Neutrophil (primary cell): ENCODE measurements at regions not wholly inside any gene's neighbourhood (a gene's known extent, or its start where the extent isn't known, plus 50 kb on each side); places are given as distances from the start of the nearest gene placed in this dataset.
A peak's percentile ranks its signal among the peaks of the same experiment; 100 is the strongest.

ENCODE experiments used
- H3K27ac ChIP-seq: fragments of 200-600 bp; sonication (generic); 2 replicates; pipeline ENCODE4 v1.5.1; 2016; ENCODE audit warnings: mild to moderate bottlenecking, moderate library complexity
- H3K27me3 ChIP-seq: fragments of 200-600 bp; sonication (generic); 2 replicates; pipeline ENCODE4 v1.6.0; 2016; ENCODE audit warnings: mild to moderate bottlenecking
- H3K36me3 ChIP-seq: fragments of 200-600 bp; sonication (generic); 2 replicates; pipeline ENCODE4 v1.5.1; 2017
- H3K4me1 ChIP-seq, 2 experiments: fragments of 200-600 bp in 1 of 2; sonication (generic) in 1 of 2; 1 replicate in 1 of 2; 2 replicates in 1 of 2; pipeline versions ENCODE4 v1.5.1 to v1.6.1; 2013 to 2016; ENCODE audit warnings: low read depth in 1 of 2, low read length in 1 of 2, mild to moderate bottlenecking in 1 of 2, moderate library complexity in 1 of 2; ENCODE audit not compliant: control insufficient read depth in 1 of 2, insufficient read depth in 1 of 2
- H3K4me3 ChIP-seq, 2 experiments: fragments of 200-600 bp in 1 of 2; sonication (generic) in 1 of 2; 1 replicate in 1 of 2; 2 replicates in 1 of 2; pipeline ENCODE4 v1.5.1; 2013 to 2016; ENCODE audit warnings: low read depth in 1 of 2, low read length in 1 of 2, mild to moderate bottlenecking in 1 of 2, moderate library complexity in 1 of 2
- H3K9me3 ChIP-seq: fragments of 200-600 bp; sonication (generic); 2 replicates; pipeline ENCODE4 v1.5.1; 2016
- CTCF ChIP-seq: fragments of 200-600 bp; sonication (generic); IDR thresholded peaks from 2 replicates; pipeline ENCODE4 v1.5.1; 2016; ENCODE audit warnings: antibody characterized with exemption

- H3K9me3 ChIP-seq, result no peaks in the 10 kb centered on the region
- H3K27ac ChIP-seq, result no peak overlapping the region
- no peaks in the 10 kb centered on the region for H3K27me3 ChIP-seq
- no peak overlapping the region for H3K4me3 ChIP-seq
- H3K4me1 ChIP-seq, result peaks cover 0 to 6% of the 10 kb centered on the region in 2 experiments
- H3K36me3 ChIP-seq, result no peaks in the 10 kb centered on the region
- no peak for TF ChIP-seq CTCF
Observed at GRCh38 chr9:108762348-108763055, 93.3 kb downstream of the ACTL7B start.

- TF ChIP-seq CTCF, result peak; percentile 73
- Histone ChIP-seq H3K27ac (no peak overlapping the region), H3K27me3 (no peaks in the 10 kb centered on the region), H3K36me3 (no peaks in the 10 kb centered on the region), H3K4me1 (peaks cover 0 to 6% of the 10 kb centered on the region in 2 experiments), H3K4me3 (no peak overlapping the region), H3K9me3 (no peaks in the 10 kb centered on the region)
Observed at GRCh38 chr9:108761655-108762347, 94.0 kb downstream of the ACTL7B start.

GRCh38 chr9:108760841-108761240 lies 94.9 kb downstream of the ACTL7B start:
- no peak for TF ChIP-seq CTCF
- peaks cover 0 to 6% of the 10 kb centered on the region in 2 experiments for H3K4me1 ChIP-seq
- no peaks in the 10 kb centered on the region for H3K27me3 ChIP-seq
- H3K36me3 ChIP-seq, result no peaks in the 10 kb centered on the region
- H3K4me3 ChIP-seq, result no peak overlapping the region
- no peak overlapping the region for H3K27ac ChIP-seq
- no peaks in the 10 kb centered on the region for H3K9me3 ChIP-seq

GRCh38 chr9:108759835-108760234 lies 96.0 kb downstream of the ACTL7B start:
- no peaks in the 10 kb centered on the region for H3K27me3 ChIP-seq
- no peaks in the 10 kb centered on the region for H3K9me3 ChIP-seq
- H3K36me3 ChIP-seq, result no peaks in the 10 kb centered on the region
- H3K4me3 ChIP-seq, result no peak overlapping the region
- H3K4me1 ChIP-seq, result peaks cover 0 to 6% of the 10 kb centered on the region in 2 experiments
- TF ChIP-seq CTCF, result no peak
- no peak overlapping the region for H3K27ac ChIP-seq

- H3K9me3 ChIP-seq, result no peaks in the 10 kb centered on the region
- no peak for TF ChIP-seq CTCF
- H3K27me3 ChIP-seq, result no peaks in the 10 kb centered on the region
- H3K36me3 ChIP-seq, result no peaks in the 10 kb centered on the region
- no peak overlapping the region for H3K4me3 ChIP-seq
- H3K4me1 ChIP-seq, result peaks cover 0 to 6% of the 10 kb centered on the region in 2 experiments
- H3K27ac ChIP-seq, result no peak overlapping the region
Observed at GRCh38 chr9:108759399-108759798, 96.4 kb downstream of the ACTL7B start.
